GM19238 (cell line): ENCODE measurements at regions not wholly inside any gene's neighbourhood (a gene's known extent, or its start where the extent isn't known, plus 50 kb on each side); places are given as distances from the start of the nearest gene placed in this dataset.
"Not testable (repeated sequence)": the region's sequence is repeated elsewhere in the genome, so short reads cannot be mapped to it uniquely, and the experiment has no call there.

Experiments used
- DNase-seq: peaks from one replicate; pipeline ENCODE4 v3.0.0; 2011; ENCODE audit warnings: low spot score; ENCODE audit not compliant: insufficient read length

DNA sequence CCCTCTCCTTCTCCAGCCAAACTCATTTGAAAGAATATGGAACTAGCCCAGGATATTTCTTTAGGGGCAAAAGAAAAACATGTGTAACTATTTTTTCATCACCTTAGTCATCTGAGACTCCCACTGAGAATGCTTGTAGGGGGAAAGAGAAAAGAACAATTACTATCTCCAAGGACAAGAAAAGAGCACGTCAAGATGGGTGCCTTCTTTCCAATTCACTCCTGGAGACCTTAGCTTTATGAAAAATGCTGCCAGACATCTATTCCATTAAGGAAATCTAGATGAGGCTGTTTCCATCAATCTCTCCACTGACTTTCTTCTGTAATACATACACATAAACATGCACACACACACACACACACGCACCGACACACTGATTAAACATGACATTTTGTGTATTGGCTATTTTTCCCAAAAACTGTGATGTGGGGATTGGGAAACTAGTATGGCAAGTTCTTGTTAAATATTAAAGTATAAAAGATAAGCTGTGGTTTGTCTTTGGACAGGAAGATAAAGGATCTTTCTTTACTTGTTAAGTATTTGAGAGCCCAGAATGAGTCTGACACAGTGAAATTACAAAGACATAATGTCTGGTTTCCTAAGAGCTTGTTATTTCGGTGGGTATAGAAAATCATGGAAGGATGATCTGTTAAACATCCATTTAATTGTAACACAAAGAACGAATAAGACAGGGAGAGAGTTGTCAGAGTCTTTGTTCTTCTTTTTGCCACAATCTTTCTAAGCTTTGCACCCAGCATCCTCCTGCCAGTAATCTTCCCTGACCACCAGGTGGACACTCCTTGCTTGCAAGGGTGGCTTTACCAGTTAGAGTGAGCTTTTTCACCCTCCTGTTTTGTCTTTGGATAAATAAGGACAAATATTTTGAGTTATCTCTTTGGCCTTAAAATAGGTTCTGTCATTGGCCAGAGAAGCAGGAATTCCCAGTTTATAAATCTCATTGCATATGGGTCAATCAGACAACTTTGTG lies 177.3 kb upstream of the TMEM72 start:
- DNase-seq: no peak

DNA sequence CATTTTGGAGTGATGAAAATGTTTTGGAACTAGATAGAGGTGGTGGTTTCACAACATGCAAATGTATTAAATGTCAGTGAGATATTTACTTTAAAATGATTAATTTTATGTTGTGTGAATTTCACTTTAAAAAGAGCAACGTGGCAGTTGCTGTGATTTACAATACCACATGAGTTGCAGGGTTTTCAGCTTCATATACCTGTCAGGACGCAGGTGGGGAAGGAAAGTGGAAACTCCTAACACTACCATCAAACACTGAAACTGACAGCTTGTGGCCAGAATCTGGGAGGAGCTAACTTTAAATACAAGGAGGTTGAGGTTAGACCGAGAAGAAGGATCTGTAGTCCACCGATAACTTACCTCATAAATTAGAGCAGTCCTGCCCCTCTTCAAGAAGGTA lies 168.9 kb upstream of the TMEM72 start:
- no peak for DNase-seq

DNA sequence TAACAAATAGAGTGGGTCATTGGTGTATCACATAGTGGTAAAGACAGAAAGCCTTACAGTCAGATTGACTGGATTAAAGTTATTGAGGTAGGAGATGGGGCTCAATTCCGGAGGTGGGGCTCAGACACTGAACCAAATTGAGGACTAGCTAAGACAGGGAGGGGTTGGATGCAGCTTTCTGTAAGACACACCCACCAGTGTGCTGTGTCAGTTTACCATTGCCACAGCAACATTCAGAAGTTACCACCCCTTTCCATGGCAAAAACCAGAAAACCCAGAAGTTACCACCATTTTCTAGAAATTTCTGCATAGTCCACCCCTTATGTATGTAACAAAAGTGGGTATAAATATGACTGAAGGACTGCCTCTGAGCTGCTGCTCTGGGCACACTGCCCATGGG lies 167.6 kb upstream of the TMEM72 start:
- DNase-seq: no peak

DNA sequence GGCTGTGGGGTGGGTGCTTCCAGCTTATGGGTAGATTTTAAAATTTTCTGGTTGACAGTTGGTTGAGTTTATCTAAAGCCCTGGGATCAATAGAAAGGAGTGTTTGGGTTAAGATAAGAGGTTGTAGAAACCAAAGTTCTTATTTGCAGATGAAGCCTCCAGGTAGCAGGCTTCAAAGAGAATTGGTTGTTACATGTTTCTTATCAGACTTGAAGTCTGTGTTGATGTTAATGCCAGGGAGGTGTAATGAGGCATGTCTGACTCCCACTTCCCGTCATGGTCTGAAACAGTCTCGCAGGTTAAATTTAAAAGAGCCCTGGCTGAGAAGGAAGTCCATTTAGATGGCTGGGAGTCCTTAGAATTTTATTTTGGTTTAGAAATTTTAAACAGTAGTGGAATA lies 165.2 kb upstream of the TMEM72 start:
- DNase-seq: no peak

DNA sequence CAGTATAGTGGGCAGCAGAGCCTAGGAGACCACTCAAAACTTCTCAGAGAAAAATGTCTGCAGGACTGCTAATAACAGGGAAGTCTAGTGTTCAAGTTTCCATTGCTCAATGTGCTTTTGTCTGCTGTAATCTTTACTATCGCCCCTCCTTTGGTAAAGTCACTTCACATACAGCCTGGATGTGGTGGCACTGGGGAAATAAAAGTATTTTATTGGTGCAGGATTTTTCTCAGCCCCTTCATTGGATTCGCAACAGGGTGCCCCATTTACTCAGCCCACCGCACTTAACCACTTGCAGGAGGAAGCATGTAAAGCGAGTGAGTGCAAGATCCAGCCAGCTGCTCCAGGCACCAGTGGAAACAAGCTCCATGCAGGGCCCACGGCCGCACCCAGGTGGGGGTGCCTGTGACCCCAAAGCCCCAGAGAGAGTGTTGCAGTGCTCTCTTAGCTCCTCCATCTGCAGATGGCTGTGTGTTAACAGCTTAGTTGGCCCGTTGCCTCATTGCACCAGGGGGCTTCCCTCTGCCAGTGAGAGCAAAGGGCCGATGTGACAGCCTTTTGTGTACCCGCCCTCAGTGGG lies 163.5 kb upstream of the TMEM72 start:
- DNase-seq: no peak

DNA sequence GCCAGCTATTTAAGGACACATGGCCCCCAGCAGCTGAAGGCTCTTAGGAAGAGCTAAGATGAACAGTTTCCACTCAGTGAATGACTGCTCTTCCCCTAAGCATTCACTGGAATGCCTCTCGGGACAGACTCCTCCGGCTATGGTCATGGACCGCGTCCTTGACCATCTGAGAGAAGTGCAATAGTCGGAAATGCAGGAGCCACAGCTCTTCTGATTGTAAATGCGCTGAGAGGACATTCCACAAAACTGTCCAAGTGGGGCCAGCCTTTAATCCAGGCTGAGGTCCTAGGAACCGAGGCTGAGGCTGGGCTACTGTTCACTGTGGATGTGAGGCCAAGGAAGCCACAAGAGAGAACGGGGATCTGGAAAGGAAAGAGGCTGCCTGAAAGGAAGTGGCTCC lies 162.0 kb upstream of the TMEM72 start:
- no peak for DNase-seq

DNA sequence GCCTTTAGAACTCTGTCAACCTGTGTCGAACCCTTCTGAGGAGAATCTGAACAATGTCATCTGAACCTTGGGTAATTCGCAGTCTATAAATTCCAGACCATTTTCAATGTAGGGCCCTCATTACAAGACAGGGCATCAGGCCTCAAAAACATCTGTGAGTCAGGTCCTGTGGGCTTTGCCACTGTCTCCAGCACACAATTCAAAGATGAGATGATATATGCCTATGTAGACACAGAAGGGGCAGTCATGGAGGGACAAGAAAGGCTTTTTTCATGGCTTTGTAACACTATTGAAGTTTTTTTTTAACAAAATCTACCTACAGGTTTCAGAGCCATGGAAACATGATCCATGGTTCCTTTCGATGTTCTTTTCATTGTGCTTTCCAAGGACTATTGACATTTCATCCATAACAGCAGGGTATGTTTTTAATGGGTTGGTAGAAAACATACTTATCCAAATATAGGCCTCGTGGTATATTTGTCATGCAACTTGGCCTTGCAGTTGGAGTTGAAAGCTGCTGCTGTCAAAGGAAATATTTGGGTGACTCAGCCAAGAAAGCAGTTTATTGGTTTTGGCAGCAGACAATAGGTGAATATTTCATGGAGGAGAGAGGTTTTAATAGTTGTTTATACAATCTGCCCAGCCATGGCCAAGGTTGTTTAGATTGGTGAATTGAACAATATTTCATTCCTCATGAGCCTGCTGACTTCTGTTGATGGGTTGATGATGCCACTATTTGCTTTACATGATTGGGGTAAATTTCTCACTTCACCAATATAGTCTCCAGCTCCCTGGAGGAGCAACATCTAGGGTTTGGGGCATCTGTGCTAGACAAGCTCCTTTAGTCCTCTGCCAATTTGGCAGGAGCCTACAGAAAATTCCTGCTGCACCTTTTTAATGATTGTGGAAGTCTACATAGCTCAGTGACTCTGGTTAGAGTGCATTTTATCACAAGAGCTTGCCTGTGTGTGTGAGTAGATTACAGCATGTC lies 158.4 kb upstream of the TMEM72 start:
- no peak for DNase-seq

DNA sequence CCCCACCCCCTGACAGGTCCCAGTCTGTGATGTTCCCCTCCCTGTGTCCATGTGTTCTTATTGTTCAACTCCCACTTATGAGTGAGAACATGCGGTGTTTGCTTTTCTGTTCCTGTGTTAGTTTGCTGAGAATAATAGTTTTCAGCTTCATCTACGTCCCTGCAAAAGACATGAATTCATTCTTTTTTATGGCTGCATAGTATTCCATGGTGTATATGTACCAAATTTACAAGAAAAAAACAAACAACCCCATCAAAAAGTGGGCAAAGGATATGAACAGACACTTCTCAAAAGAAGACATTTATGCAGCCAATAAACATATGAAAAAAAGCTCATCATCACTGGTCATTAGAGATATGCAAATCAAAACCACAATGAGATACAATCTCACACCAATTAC lies 156.8 kb upstream of the TMEM72 start:
- not testable (repeated sequence) for DNase-seq

DNA sequence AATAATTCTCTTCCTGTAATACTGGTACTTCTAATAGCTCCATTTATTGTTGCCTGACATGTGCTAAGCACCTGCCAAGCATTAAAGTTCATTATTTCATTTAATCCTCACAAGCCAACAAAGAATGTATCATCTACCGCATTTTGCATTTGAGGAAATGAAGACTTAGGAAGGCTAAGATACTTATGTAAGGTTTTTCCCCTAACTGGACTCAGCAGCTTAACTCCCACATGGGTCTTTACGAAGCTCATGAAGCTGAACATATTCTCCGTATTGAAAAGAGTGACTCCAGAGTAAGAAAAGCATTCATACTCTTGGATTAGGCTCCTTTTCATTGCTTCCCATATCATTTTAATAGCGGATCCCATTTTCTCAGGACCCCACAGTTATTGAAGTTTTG lies 155.7 kb upstream of the TMEM72 start:
- DNase-seq: no peak

DNA sequence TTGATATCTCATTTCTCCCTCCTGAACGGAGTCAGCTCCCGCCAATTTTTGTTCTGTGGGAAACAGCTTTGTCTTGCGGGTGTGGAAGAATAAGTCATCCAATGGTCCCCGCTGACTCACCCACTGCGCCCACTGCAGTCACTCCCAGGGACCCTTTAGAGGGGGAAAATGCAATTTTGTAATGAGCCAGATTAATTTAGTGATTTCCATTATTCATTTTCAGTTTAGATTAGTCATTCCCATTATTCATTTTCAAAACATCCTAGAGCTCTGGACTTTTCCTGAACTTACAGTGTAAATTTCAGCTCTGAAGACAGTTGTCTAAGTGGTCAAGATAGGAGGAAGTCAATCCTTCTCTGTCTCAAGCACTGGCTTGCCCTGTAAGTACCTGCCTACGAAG lies 154.9 kb upstream of the TMEM72 start:
- no peak for DNase-seq

DNA sequence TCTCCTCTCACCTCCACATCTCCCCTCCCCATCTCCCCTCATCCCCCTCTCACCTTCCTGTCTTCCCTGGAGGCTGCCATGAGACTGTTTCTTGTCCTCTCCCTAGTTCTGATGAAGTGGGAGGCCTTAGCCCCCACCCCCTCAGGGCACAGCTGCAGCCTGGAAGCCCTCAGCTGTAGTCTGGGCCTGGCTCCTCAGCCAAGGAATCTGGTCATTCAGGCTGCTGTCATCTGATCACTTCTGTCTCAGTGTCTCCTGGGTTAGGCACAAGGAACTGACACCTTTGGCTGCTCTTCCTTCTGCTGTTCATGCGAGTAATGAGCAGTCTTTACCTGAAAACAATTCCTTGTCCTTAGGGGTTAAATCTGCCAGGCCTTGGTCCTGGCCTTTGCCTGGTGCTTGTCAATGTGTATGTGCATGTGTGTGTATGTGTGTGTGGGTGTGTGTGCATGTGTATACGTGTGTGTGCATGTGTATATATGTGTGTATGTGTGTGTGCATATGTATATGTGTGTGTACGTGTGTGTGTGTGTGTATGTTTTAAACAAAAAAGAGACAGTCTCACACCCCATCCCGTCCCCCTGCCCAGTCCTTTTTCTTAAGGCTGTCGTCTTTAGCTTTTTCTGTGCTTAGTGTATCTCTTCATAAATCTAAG lies 153.5 kb upstream of the TMEM72 start:
- DNase-seq: no peak

DNA sequence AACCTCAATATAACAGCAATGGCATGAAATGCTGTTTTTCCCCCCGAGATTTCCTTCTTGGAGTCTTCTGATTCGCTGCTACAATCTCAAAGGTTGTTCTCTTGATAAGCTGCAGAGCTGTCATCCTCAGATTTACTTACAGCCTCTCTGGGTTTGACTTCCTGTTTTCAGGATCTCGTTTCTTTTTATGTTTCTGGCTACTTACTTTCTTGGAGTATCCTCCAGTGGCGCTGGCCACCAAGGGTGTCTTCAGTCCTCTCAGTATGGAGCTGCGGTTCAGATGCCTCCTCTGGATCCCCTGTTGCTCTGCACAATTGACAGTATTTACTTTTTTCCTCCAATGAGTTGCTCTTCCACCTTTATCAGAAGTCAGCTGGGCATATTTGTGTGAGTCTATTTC lies 152.0 kb upstream of the TMEM72 start:
- no peak for DNase-seq

DNA sequence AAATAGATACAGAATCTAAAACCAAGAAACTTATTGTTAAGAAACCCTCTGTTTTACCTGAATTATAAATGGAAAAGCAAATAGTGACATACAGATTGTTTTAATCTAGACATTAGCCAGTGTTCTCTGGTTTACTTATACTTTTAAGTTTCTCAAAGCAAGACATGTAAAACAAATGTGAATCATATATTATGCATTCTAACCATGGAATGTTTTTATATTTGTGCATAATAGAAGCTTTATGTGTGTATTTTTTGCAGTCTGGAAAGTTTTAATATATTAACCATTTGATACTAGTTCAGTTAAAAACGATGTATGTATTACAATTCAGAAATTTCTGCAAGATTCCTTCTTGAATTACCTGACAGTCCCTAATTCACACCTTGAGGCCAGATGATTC lies 150.6 kb upstream of the TMEM72 start:
- DNase-seq: no peak

DNA sequence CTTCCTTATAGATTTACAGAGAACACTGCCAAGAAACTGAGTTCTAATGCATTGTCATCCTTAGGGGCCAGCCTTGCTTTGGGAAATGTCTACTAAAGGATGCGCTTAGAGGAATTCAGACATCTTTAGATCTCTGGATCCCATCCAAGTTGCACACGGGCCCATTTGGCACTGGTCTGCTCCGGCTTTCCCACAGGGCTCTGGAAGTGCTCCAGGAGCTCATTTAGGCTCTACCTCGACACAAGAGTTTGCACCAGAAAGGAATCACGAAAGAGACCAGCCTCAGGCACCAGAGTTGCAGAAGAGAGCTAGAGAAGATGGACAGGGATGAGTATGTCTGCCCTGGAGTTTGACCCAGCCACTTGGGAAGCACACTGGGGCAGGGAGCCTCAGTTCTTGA lies 150.1 kb upstream of the TMEM72 start:
- no peak for DNase-seq

DNA sequence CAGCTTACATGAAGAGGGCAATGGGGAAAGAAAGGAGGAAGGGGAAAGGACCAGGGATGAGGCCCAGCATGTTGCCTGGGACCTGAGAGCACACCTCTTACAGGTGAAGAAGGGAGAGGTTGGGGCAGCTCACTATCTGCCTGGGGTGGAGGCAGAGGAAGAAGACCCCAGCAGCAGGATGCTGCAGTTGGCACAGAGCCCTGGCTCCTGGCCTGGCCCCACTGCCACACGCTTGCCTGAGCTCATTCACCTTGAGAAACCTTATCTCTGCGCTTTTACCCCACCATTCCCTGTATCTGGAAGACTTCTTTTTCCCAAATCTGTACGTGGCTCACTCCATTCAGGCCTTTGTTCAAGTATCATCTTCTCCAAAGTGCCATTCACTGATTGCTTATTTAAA lies 147.8 kb upstream of the TMEM72 start:
- DNase-seq: no peak

DNA sequence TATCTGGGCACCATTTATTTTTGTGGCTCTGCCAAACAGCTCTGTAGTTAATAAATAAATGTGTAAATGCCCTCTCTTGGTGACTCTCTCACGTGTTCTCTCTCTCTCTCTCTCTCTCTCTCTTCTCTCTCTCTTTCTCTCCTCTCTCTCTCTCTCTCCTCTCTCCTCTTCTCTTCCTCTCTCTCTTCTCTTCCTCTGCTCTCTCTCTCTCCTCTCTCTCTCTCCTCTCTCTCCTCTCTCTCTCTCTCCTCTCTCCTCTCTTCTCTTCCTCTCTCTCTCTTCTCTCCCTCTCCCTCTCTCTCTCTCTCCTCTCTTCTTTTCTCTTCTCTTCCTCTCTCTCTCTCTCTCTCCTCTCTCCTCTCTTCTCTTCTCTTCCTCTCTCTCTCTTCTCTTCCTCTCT lies 145.8 kb upstream of the TMEM72 start:
- no peak for DNase-seq

DNA sequence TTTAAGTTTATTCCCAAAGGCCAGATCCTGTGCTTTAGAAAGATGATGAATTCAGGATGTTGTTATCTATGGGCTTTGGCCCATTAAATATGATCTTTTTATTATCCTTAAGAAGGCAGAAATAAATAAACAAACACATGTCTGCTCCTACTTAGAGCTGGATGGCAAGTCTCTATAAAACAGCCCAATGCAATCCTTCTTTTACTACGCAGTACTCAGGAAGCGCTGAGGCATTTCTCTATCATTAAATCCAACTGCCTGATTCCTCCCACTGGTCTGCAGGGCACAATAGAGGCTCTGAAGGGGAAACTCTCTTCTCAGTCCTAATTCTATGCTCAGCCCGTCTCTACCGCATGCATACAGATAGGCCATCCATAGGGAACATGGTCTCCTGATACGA lies 144.5 kb upstream of the TMEM72 start:
- DNase-seq: no peak

DNA sequence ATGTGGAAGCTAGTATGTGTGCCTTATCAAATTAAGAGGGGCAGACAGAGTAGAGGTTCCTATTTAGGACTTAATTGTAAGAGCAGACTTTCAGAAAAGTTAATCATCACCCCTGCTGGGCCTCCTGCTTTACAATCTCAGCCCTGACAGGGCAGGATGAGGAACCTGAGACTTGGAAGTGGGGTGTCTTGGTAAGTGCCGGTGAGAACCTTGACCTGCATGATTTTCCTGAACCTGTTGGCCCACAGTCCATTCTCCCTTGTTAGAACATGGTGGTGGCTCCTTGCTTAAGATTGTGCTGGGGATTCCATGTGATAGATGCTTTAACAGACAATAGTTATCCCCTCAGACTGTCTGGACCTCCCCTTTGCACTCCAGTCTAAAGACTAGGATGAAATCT lies 141.7 kb upstream of the TMEM72 start:
- DNase-seq: no peak

DNA sequence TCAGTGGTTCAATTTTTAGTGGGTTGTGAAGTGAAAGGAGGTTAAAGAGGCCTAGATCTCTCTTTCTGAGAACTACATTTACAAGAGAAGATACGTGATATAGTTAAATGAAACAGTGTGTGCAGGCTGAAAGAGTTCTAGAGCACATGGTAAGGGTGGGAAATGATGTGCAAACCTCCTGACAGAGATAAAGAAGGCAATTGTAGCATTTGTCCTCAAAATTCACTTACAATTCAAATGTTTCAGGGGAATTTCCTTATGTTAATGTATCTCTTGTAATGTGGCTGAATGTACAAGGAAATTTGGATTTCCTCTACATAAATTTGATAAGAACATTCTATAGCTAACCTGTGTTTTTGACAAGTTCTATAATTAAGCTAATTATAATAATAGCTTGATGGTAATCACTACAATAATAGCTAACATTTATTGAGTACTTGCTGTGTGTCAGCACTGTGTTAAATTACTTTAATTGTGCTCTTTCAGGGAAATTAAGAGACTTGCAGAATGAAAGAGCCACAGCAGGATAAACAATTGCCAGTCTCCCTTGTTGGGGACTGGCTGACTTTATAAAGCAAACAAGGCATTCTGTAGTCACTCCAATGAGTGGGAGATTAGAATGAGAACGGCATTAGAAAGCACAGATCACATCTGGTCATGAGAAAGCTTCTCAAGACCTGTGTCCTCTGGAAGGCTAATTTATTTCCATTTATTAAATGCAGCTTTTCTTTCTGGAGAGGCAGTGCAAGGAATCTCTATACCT lies 139.7 kb upstream of the TMEM72 start:
- DNase-seq: no peak

DNA sequence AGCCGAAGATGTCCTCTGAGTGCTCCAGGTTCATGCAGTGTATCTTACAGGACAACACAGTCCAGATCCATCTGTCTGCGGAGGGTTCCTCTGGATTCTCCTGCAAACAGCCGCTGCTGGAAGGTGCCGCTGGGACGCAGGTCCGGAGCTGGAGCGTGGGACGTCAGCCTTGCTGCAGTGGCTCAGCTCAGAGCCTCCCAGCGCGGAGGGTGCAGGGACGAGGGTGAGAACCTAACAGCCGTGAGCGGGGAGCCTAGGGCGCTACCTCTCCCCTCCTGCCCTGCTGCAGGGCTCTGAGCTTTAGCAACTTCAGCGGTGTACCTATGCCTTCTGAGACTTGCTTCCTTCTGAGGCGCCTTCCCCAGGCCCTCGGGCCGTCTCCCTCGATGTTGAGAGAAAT lies 137.6 kb upstream of the TMEM72 start:
- DNase-seq: no peak
